RWPE2 (cell line): ENCODE measurements at regions not wholly inside any gene's neighbourhood (a gene's known extent, or its start where the extent isn't known, plus 50 kb on each side); places are given as distances from the start of the nearest gene placed in this dataset.

Experiments
- ATAC-seq: fragments of 200-7000 bp; cut with Tn5 transposase; 3 replicates; pipeline ENCODE4 v1.9.1; 2021; ENCODE audit warnings: low read depth
- DNase-seq: peaks from one replicate; pipeline ENCODE4 v3.0.0-alpha.2; 2020; ENCODE audit warnings: low spot score
- H3K27ac ChIP-seq: fragments of 450-650 bp; 2 replicates; pipeline ENCODE4 v1.5.1; 2017; ENCODE audit warnings: mild to moderate bottlenecking; ENCODE audit not compliant: poor library complexity, severe bottlenecking
- H3K27me3 ChIP-seq: fragments of 250-450 bp; sonication (Bioruptor Pico); 2 replicates; pipeline ENCODE4 v1.5.1; 2021; ENCODE audit warnings: mild to moderate bottlenecking, moderate library complexity; ENCODE audit not compliant: insufficient read depth, poor library complexity, severe bottlenecking
- H3K36me3 ChIP-seq: fragments of 250-450 bp; sonication (Bioruptor Pico); 2 replicates; pipeline ENCODE4 v1.5.1; 2020; ENCODE audit warnings: low read depth, mild to moderate bottlenecking, moderate library complexity
- H3K4me1 ChIP-seq: fragments of 250-450 bp; sonication (Bioruptor Pico); 2 replicates; pipeline ENCODE4 v1.5.1; 2021; ENCODE audit warnings: mild to moderate bottlenecking, moderate library complexity; ENCODE audit not compliant: insufficient read depth, poor library complexity, severe bottlenecking
- H3K4me3 ChIP-seq: fragments of 250-450 bp; sonication (Bioruptor Pico); 2 replicates; pipeline ENCODE4 v1.5.1; 2021; ENCODE audit warnings: mild to moderate bottlenecking, moderate library complexity; ENCODE audit not compliant: severe bottlenecking
- H3K9me3 ChIP-seq: fragments of 250-450 bp; sonication (Bioruptor Pico); 2 replicates; pipeline ENCODE4 v1.5.1; 2021; ENCODE audit warnings: mild to moderate bottlenecking, moderate library complexity; ENCODE audit not compliant: severe bottlenecking
- CTCF ChIP-seq: fragments of 450-650 bp; IDR thresholded peaks from one replicate; pipeline ENCODE4 v1.5.1; 2017; ENCODE audit warnings: mild to moderate bottlenecking, moderate library complexity; ENCODE audit not compliant: poor library complexity, severe bottlenecking

GRCh38 chr5:14035859-14036503 lies 91.5 kb upstream of the DNAH5 start:
- Histone ChIP-seq H3K27me3 (no peaks in the 10 kb centered on the region), H3K27ac (peak overlapping the region; percentile 99), H3K9me3 (no peaks in the 10 kb centered on the region), H3K36me3 (no peaks in the 10 kb centered on the region), H3K4me3 (no peak overlapping the region), H3K4me1 (peaks cover 52% of the 10 kb centered on the region)
- no peak for TF ChIP-seq CTCF
- peak; percentile 86 for ATAC-seq
- peak; percentile 93 for DNase-seq

- DNase-seq: no peak
- H3K27ac ChIP-seq: peak overlapping the region; percentile 99
Measured at GRCh38 chr5:14034963-14035362, 90.5 kb upstream of the DNAH5 start.

GRCh38 chr5:14032918-14033317 lies 88.4 kb upstream of the DNAH5 start:
- Histone ChIP-seq H3K27me3 (no peaks in the 10 kb centered on the region), H3K4me3 (no peak overlapping the region), H3K27ac (no peak overlapping the region), H3K4me1 (peaks cover 31% of the 10 kb centered on the region), H3K9me3 (no peaks in the 10 kb centered on the region), H3K36me3 (no peaks in the 10 kb centered on the region)
- no peak for ATAC-seq
- TF ChIP-seq CTCF: no peak
- DNase-seq: no peak

More at GRCh38 chr5:14034963-14035362, 90.5 kb upstream of the DNAH5 start:
- Histone ChIP-seq H3K9me3 (no peaks in the 10 kb centered on the region), H3K4me1 (peaks cover 51% of the 10 kb centered on the region), H3K36me3 (no peaks in the 10 kb centered on the region), H3K27me3 (no peaks in the 10 kb centered on the region), H3K4me3 (no peak overlapping the region)
- no peak for TF ChIP-seq CTCF
- ATAC-seq: no peak

- no peak overlapping the region for H3K27ac ChIP-seq
- peaks cover 6% of the 10 kb centered on the region for H3K4me1 ChIP-seq
- DNase-seq (no peak), ATAC-seq (no peak)
- H3K27me3 ChIP-seq: no peaks in the 10 kb centered on the region
- H3K36me3 ChIP-seq: no peaks in the 10 kb centered on the region
- no peak overlapping the region for H3K4me3 ChIP-seq
- no peaks in the 10 kb centered on the region for H3K9me3 ChIP-seq
- TF ChIP-seq CTCF: no peak
Measured at GRCh38 chr5:14028938-14029584, 84.6 kb upstream of the DNAH5 start.

GRCh38 chr5:14028188-14028587 lies 83.7 kb upstream of the DNAH5 start:
- ATAC-seq: no peak
- H3K4me3 ChIP-seq: no peak overlapping the region
- no peak for DNase-seq
- no peaks in the 10 kb centered on the region for H3K9me3 ChIP-seq
- TF ChIP-seq CTCF: no peak
- H3K27ac ChIP-seq: no peak overlapping the region
- peaks cover 6% of the 10 kb centered on the region for H3K4me1 ChIP-seq
- no peaks in the 10 kb centered on the region for H3K27me3 ChIP-seq
- no peaks in the 10 kb centered on the region for H3K36me3 ChIP-seq
